ENCODE measurements at regions not wholly inside any gene's neighbourhood (a gene's known extent, or its start where the extent isn't known, plus 50 kb on each side); places are given as distances from the start of the nearest gene placed in this dataset.

DNA sequence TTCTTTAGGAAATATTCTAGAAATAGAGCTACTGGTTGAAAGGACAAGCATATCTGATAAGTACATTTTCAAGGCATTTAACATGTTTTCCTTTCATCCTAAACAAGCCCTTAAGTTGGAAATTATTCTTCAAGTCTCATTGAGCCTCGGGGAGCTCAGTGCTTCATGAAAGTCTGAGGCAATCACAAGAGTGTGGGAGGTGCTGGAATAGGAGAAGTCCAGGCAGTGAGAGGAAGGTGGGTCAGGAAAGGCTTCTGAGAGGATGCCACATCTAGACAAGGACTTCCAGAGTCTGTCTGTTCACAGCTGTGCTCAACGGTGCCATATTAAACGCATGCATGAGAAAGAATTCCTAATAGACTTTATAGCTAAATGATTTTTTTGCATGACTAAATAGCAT, 69.8 kb downstream of the CD83 start:
- intact Hi-C loops (cut with DNase I), result no loop called here
- no peak for ATAC-seq (ENCODE audit: poor library complexity)
- no peak for DNase-seq

DNA sequence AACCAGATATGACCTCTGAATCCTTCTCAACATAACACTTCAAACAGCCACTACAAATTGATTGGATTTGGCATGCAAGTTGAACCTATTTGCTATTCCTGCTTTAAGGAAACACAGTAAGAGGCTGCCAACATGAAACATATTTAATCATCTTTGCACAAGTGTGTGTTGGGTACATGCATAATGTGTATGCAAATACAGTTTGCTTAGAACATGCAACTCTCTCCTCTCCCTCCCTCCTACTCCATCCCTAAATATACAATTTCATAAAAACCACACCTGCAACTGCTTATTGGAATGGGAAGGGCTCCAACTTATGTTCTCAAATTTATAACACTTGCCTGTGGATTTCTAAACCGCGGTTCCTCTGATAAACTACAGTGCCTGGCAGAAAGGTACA, 71.5 kb downstream of the CD83 start:
- no peak for ATAC-seq (ENCODE audit: poor library complexity)
- no peak for DNase-seq
- intact Hi-C loops (cut with DNase I), result no loop called here

DNA sequence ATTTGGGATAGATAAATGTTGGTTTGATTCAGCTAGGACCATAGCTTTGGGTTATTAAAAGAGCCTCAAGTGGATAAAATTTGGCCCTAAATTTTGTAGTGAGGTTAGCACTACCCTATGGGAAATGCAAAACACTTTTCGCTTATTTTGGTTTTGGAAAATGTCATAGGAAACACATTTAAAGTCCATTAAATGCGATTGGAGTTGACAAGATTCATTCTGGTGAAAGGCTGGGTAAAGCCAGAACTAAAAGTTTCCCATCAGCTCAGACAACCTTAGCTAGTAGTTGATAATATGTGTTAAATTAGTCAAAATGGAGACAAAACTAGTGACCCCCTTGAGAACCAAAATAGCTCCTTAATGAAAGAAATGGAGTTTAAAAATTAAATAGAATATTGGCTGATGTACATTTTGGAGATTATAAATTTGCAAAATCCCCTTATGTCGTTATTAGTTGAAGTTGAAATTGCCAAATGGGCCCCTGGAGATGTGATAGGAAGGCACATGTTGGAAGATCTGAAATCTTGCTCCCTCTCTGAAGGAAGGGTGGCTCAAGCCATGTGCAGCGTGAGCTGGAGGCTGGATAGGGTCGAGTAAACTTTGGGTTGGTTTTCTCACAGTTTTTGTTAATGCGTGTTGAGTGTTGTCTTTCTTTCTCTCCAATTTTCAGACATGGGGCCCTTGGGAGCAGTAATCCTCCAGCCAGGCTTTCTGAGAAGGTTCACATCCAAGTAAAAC, 72.8 kb downstream of the CD83 start:
- DNase-seq (no peak), ATAC-seq (ENCODE audit: poor library complexity) (peak; percentile 56)
- intact Hi-C loops (cut with DNase I), result no loop called here

DNA sequence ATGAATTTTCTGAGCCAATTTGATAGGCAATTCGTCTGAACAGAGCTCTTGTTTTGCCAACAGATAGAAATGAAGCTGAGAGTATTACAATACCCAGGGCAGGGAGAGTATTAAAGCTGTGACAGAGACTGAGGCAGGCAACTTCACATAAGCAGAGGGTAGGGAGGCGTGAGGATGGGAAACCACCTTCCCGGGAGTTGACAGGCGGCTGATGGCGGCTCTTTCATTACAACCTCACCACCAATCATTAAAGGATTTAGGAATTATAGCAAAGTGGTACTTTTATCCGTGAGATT, 73.3 kb downstream of the CD83 start:
- intact Hi-C loops (cut with DNase I), result no loop called here
- no peak for DNase-seq
- no peak for ATAC-seq (ENCODE audit: poor library complexity)

DNA sequence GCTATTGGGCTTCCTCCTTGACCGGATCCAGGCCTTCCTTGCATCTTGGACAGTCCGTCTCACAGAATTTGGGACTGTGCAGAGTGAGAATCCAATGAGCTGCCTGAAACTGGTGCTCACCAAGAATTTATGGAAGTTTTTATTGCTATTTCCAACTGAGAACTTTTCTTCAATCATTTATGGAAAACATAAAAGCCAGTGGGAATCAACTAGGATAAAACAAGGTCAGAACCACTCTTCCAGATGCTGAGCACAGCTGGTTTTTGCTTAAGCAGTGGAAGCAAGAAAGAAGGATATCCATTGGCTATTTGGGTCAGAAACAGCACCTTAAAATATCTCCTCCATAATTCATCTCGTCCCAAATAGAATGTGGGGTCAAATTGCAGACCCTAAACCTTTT, 74.2 kb downstream of the CD83 start:
- no peak for DNase-seq
- no peak for ATAC-seq (ENCODE audit: poor library complexity)
- intact Hi-C loops (cut with DNase I), result no loop called here

DNA sequence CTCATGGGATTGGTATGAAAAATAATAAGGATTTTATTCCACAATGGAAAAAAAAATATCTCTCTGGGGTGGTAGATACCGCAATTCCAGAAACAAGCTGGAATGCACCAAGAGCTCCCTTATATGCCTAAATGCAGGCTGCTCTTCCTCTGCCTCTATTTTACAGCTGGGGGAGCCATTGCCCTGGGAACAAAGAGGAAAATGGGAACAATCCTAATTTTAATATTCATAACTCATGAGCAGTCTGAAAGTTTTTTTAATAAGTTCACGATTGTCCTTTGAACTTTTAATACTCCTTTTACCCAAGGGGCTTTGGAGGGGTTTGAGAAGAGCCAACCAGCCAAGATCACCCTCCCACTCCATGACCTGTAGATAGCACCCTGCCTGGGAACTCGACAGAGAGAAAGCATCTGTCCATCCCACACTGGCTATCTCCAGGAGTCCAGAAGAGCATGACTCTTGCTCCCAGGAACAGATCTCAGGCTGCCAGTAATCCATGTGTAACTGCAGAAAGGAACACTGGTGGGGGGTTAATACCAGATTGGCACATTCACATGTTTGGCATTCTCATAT, 74.7 kb downstream of the CD83 start:
- intact Hi-C loops (cut with DNase I), result no loop called here
- ATAC-seq (ENCODE audit: poor library complexity) (peak; percentile 43), DNase-seq (no peak)

DNA sequence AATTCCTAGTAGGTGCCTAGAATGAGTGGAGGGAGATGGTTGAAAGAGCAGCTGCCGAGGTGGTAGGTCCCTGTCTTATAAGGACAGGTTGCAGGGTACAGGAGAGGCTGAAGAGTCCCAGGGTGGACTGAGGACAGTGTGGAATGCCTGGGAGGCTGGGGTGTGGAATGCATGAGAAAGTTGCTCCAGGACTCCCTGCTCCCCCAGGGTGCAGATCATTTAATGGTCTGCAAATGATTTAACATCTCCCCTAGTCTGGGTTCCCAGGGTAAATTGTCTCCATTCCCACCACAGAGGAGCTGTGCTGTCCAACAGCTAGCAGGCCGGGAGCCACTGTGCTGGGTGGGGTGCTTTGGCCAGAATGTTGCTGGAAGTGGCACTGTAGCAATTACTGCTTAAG, 76.0 kb downstream of the CD83 start:
- intact Hi-C loops (cut with DNase I), result no loop called here
- ATAC-seq (ENCODE audit: poor library complexity), result no peak
- DNase-seq, result no peak

DNA sequence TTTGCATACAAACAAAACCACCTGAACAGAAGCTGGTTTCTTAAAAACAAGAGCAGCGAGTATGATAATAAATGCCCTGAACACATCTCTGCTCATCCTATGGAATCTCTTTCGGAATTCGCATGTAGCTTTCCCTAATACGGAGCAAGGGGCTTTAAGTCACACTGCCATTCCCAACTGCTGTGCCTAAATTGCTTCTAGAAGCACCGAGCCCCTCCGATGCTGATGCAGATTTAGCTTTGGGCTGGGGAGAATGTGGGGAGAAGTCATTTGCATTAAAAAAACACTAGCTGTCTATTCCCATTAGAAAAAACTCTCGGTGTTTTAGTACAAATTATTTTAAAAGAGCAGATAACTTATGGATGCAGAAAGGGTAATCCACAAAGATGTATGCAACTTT, 76.9 kb downstream of the CD83 start:
- no peak for ATAC-seq (ENCODE audit: poor library complexity)
- intact Hi-C loops (cut with DNase I), result no loop called here
- no peak for DNase-seq

DNA sequence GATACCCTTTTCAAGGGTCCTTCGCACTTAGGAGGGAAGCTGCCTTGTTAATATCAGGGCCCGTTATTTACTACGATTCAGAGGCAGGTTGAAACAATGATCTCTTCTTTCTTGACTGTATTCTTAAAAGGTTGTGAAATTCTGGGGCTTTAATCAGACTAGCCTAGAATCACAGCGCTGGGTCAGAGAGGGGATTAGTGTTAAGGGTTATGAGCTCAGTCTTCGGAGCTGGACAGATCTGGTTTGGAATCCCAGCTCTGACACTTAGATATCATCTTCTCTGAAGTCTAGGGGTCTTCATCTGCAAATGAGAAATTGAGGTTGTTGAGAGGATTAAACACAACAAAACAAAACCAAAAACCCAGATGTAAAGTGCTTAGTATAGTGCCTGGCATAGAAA, 77.4 kb downstream of the CD83 start:
- intact Hi-C loops (cut with DNase I), result no loop called here
- DNase-seq (no peak), ATAC-seq (ENCODE audit: poor library complexity) (no peak)

DNA sequence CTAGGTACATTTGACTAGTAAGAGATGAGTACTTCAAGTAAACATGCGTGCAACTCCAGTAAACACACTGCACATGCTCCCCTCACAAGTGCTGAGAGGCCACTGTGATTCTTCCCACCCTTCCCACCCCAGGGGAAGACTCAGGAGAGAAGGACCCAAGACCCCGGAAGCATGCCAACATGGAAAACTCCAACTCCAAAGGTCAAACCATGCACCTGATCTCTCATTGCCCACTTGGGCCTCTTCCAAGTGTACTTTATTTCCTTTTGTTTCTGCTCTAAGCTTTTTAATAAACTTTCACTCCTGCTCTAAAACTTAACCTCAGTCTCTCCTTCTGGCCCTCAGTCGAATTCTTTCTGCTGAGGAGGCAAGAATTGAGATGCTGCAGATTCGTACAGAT, 78.5 kb downstream of the CD83 start:
- intact Hi-C loops (cut with DNase I), result no loop called here
- ATAC-seq (ENCODE audit: poor library complexity) (no peak), DNase-seq (no peak)

DNA sequence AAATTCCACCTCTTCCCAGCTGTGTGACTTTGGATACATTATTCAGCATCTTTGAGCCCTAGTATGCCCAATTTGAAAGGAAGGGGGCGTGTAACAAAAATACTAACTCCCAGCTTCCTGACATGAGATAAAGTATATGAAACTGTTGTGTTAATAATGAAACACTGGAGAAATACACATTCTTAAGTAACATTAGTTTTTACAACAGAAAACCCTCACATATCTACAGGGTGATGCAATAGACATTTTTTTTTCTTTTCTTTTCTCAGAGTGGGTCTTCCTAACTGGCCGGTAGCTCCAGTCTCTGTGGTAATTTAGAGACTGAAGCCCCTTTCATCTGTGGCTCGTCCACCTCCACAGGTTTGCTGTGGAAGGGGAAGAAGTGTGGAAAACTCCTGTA, 79.5 kb downstream of the CD83 start:
- intact Hi-C loops (cut with DNase I), result no loop called here
- ATAC-seq (ENCODE audit: poor library complexity) (no peak), DNase-seq (no peak)

DNA sequence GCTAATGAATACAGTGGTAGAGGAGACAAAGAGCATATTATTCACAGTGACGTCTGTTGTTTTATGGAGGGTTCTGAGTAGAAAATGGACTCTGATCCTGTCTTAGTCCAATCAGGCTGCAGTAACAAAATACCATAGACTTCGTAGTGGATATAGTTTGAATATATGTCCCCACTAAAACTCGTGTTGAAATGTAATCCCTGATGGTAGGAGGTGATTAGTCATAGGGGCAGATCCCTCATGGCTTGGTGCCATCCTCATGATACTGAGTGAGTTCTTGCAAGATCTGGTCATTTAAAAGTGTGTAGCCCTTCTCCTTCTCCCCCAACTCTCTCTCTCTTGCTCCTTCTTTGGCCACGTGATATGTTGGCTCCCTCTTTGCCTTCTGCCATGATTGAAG, 82.5 kb downstream of the CD83 start:
- intact Hi-C loops (cut with DNase I), result no loop called here

DNA sequence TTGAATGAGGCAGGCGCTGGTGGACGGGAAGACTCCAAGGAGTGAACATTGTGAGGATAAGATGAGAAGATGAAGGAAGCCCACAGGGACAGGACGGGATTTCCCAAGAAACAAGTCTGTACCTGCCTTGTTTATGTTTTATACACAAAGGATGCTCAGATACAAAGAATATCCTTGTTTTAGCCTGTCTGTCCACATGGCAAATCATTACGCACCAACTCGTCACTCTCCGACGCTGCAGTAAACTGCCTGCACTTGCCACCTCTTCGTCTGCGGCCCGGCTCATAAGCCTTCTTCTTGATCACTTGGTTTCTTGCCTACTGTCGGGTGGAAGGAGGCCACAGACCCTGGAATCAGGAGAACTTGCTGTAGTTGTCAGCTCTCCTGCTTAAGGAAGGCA, 85.4 kb downstream of the CD83 start:
- DNase-seq, result no peak
- no peak for ATAC-seq (ENCODE audit: poor library complexity)
- intact Hi-C loops (cut with DNase I), result no loop called here

More for the DNA sequence above, 82.5 kb downstream of the CD83 start:
- ATAC-seq (ENCODE audit: poor library complexity), result no peak
- no peak for DNase-seq

DNA sequence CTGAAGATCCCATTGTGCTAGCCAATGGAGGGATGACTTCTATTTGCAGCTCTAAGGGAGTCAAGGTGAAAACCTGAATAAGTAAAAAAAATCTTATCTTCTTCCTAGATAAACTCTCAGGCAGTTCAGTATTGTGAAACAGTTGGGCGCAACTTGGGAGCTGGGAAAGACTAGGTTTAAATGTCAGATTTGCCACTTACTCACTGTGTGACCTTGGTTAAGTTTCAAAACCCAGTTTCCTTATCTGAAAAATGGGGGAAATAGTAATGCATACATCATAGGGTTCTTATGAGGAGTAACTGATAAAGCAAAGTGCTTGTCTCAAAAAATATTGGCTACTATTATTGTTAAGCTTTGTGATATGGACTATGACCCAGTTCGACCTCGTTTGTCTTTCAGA, 88.8 kb downstream of the CD83 start:
- intact Hi-C loops (cut with DNase I), result no loop called here
- DNase-seq, result no peak
- ATAC-seq (ENCODE audit: poor library complexity), result no peak

DNA sequence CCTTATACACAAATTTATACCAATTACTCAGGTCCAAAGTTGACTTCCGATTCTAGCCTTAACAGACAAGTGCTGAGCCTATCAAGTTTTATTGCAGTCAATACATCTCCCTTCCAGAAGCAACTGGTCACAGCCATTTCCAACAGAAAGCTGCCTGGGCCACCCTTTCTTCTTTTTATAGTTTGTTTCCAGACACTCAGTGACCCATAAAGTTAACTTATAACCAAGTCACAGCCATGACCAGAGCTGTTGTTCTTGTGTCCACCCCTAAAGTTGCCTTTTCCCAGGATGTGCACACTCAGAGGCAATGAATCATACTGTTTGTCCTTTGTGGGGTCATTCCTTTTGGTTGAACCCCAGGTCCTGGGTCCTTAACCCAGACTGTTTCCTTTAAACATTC, 89.9 kb downstream of the CD83 start:
- ATAC-seq (ENCODE audit: poor library complexity) (no peak), DNase-seq (no peak)
- intact Hi-C loops (cut with DNase I), result no loop called here

DNA sequence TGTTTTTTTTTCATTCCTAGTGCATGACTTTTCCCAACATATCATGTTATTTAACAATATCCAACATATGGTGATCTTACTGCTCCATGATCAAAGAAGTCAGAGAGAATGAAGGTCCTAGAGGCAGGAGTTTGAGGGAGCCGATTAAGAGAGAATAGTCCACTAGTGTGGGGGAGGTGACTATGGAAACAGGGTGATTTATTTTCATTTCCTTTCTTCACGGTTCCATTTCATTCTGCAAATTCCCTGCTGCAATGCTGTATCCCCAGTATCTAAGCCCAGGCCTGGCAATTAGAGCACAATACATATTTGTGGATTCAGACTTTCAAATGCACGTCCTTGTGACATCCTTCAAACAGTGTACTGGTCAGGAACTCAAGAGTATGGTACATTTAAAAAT, 91.4 kb downstream of the CD83 start:
- no peak for ATAC-seq (ENCODE audit: poor library complexity)
- DNase-seq, result no peak
- intact Hi-C loops (cut with DNase I), result no loop called here

DNA sequence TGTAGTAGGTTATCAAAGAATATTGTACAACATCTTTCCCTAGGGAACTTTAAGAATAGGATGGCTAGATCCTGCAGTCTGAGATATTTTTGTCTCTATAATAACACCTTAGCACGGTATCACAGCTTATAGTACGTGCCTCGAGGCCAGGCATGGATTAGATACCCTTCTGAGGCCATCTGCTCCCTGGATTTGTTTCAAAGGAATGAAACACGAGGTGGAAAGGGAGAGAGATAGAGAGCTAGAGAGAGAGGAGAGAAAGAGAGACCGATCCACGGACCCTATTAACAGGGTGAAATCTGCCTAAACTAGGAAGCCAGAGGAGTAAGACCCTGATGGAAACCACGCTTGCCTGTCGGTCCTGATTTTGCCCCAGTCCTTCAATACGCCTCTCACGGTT, 92.5 kb downstream of the CD83 start:
- intact Hi-C loops (cut with DNase I), result loop anchor here (10.0 kb wide), 1 partner anchor 1035 kb away; the partner anchor contains the start of gene JARID2
- no peak for ATAC-seq (ENCODE audit: poor library complexity)
- no peak for DNase-seq

DNA sequence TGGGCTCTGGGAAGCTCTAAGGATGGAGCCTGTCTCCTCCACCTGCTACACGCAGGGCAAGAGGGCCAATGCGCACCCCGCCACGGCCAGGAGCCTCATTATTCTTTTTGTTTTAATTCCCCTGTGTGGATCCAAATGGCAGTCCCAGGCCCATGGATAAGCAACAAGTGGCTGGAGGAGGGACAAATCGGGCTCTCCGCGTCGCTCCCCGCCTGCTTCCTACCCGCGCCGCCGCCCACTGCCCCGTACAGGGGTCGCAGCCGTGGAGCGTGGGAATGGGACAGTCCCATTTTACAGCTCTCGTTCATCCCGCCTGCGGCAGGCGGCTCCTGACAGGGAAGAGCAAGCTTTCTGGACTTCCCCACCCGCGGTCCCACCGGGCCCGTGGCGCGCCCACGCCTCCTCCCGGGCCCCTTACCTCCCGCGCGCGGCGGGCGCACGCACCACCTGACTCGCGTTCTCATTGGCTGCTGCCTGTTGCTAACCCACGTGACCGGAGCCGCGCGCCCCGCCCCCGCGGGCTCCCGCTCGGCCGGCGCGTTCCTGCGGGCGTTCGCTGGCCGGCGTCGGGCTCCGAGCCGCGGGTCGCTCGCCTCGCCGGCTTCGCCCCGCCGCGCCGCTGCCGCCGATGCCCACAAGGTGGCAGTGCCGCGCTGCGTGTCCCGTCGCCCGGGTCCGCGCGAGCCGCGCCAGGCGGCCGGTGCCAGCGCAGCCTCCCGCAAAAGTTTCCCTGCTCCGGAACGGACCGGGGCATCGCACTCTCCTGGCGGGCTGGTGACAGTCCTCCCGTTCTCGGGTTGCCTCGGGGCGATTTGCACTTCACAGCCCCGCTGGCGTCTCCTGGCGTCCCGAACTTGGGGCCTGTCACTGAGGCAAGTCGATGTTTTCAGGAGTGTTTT, 93.3 kb downstream of the CD83 start:
- ATAC-seq (ENCODE audit: poor library complexity), result peak; percentile 98
- intact Hi-C loops (cut with DNase I), result loop anchor here (10.0 kb wide), 1 partner anchor 1034 kb away; the partner anchor contains the start of gene JARID2
- peak; percentile 96 for DNase-seq

DNA sequence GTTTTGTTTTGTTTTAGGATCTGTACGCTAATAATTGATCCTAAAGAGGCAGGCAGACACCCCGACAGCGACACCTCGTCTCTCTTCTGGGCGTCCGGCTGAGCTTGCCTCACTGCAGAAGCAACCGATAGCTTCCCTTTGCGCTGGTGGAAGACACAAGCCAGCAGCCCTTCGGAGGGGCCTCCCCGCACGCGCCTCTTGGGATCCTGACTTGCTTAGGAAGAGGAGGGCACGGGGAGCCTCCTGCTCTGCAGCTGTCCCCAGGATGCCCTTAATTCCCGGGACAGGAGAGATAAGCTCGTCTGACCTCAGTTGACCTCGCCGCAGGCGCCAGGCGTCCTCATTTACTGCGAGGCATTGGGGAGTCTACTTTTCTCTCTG, 94.0 kb downstream of the CD83 start:
- intact Hi-C loops (cut with DNase I), result loop anchor here (10.0 kb wide), 1 partner anchor 1033 kb away; the partner anchor contains the start of gene JARID2
- ATAC-seq (ENCODE audit: poor library complexity) (peak; percentile 54), DNase-seq (peak; percentile 80)

DNA sequence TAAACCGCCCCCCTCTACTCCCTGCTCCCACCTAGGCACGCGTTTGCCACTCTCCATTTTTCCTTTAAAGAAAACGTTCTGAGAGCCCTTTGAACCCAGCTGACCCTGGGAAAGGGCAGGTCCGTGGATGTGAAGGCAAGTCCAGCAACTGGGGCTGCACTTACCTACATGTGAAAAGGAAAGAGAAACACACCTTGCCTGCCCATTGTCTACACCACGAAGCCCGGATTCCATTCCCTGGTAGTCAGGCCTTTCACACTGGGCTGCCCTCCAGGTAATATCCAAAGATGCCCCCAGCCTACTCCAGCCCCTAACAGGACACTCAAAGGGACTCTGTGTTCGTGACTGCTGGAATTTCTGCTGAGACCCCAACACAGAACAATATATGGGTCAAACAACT, 94.4 kb downstream of the CD83 start:
- DNase-seq (no peak), ATAC-seq (ENCODE audit: poor library complexity) (no peak)
- intact Hi-C loops (cut with DNase I), result loop anchor here (10.0 kb wide), 1 partner anchor 1033 kb away; the partner anchor contains the start of gene JARID2

All from Right ventricle myocardium superior (tissue), 1 donor.